Choroid plexus epithelial cell (primary cell): ENCODE measurements at regions not wholly inside any gene's neighbourhood (a gene's known extent, or its start where the extent isn't known, plus 50 kb on each side); places are given as distances from the start of the nearest gene placed in this dataset.

ENCODE experiments used
- DNase-seq: peaks from one replicate; pipeline ENCODE4 v3.0.0-alpha.2; 2010; ENCODE audit warnings: low read depth
- H3K4me3 ChIP-seq: 2 replicates; pipeline ENCODE4 v1.5.1; 2011; ENCODE audit warnings: low read depth, mild to moderate bottlenecking, control low read depth, low read length, moderate library complexity
- CTCF ChIP-seq: conservative IDR thresholded peaks from 2 replicates; pipeline ENCODE4 v1.5.1; 2011; ENCODE audit warnings: low read depth, mild to moderate bottlenecking, control low read depth, inconsistent platforms, low read length, moderate library complexity

- no peak for TF ChIP-seq CTCF
- no peak overlapping the region for H3K4me3 ChIP-seq
- no peak for DNase-seq
Measured at GRCh38 chr7:24221500-24221899, 62.5 kb upstream of the NPY start.

- no peak for TF ChIP-seq CTCF
- no peak for DNase-seq
- H3K4me3 ChIP-seq = no peak overlapping the region
Measured at GRCh38 chr7:24227068-24227467, 56.9 kb upstream of the NPY start.

- DNase-seq = no peak
- TF ChIP-seq CTCF = no peak
- no peak overlapping the region for H3K4me3 ChIP-seq
Measured at GRCh38 chr7:24227603-24228359, 56.2 kb upstream of the NPY start.

GRCh38 chr7:24229481-24230226 lies 54.3 kb upstream of the NPY start:
- TF ChIP-seq CTCF = no peak
- no peak overlapping the region for H3K4me3 ChIP-seq
- DNase-seq = no peak

- no peak for DNase-seq
- H3K4me3 ChIP-seq = no peak overlapping the region
- no peak for TF ChIP-seq CTCF
Measured at GRCh38 chr7:24231493-24231892, 52.5 kb upstream of the NPY start.

- TF ChIP-seq CTCF = no peak
- no peak overlapping the region for H3K4me3 ChIP-seq
- DNase-seq = no peak
Measured at GRCh38 chr7:24233386-24233785, 50.6 kb upstream of the NPY start.
